GM10266 (cell line): ENCODE measurements at regions not wholly inside any gene's neighbourhood (a gene's known extent, or its start where the extent isn't known, plus 50 kb on each side); places are given as distances from the start of the nearest gene placed in this dataset.

Experiments
- DNase-seq: peaks from one replicate; pipeline ENCODE4 v3.0.0; 2012; ENCODE audit errors: extremely low spot score
- TF ChIP-seq, protein P1 (sequence below): IDR thresholded peaks from 2 replicates; pipeline ENCODE4 v1.5.1; 2012; ENCODE audit warnings: mild to moderate bottlenecking, low read depth; ENCODE audit not compliant: control insufficient read depth, insufficient read depth; ENCODE audit errors: missing control alignments

DNA sequence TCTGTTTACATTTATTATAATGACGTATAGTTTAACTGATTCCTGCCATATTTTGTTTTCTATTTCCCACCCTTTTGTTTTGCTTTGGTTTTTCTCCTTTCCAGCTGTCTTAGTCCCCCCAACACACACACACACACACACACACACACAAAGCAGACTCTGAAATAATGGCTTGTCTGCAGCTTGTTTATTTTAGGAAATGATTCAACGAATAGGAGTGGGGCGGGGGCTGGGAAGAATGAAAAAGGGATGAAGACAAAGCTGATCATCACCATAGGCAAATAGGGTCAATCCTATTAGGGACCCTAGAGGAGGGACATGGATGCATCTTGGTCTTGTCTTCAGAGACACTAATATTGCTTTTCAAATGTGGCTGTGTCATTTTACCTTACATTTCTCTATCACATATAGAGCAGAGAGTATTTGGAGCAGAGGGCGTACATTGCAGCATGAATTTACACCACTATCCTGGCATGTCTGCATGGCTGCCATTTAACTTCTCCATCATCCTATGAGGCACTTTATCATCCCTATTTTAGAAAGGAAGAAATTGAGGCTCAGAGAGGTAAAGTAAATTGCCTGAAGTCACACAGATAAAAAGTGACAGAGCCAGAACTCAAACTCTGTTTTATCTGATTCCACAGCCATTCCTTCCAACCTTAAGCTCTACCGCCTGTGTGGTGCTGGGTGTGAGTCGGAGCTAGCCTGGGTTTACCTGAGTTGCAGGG lies 147.2 kb upstream of the TPM1 start:
- DNase-seq = no peak
- TF ChIP-seq, protein P1, sequence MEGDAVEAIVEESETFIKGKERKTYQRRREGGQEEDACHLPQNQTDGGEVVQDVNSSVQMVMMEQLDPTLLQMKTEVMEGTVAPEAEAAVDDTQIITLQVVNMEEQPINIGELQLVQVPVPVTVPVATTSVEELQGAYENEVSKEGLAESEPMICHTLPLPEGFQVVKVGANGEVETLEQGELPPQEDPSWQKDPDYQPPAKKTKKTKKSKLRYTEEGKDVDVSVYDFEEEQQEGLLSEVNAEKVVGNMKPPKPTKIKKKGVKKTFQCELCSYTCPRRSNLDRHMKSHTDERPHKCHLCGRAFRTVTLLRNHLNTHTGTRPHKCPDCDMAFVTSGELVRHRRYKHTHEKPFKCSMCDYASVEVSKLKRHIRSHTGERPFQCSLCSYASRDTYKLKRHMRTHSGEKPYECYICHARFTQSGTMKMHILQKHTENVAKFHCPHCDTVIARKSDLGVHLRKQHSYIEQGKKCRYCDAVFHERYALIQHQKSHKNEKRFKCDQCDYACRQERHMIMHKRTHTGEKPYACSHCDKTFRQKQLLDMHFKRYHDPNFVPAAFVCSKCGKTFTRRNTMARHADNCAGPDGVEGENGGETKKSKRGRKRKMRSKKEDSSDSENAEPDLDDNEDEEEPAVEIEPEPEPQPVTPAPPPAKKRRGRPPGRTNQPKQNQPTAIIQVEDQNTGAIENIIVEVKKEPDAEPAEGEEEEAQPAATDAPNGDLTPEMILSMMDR = no peak

DNA sequence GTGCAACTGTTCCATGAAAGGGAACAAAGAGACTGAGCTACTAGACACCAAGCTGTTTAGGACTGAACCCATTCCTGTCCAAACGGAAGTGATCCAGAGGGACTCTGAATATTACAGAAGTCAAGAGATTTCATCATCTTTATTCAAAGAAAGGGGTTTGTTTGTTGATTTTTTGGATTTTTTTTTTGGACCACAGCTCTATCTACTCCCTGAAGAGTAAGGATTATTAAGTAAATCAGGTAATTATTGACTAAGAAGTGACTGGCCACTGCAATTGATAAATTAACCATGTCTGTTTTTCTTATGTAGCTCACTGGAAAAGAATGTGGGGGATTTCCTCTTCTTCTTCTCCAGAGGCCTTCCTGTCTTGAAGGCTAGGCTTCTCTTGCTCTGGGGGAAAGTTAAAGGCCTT lies 146.6 kb upstream of the TPM1 start:
- DNase-seq = no peak
- TF ChIP-seq, protein P1 = no peak

DNA sequence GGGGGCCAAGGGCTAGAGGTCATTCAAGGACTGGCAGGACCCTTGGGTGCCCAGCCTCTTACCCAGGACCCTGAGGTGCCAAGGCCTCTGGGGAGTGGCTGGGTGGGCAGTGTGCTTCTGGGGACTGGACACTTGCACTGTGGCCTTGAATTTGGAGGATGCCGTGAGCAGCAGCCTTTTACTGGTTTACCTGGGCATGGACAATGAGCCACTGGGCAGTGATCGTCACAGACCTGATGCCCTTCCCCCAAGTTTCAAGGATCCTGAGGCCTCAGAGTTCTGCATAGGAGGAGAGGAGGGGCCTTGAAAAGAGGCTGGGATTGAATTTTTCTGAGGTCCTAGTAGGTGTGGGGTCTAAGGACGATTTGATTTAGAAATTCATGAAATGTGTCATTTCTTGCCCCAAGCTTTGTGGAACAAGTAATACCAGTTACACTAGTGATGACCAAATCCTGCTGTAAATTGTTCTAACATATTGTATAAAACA lies 146.1 kb upstream of the TPM1 start:
- no peak for DNase-seq
- TF ChIP-seq, protein P1 = no peak

DNA sequence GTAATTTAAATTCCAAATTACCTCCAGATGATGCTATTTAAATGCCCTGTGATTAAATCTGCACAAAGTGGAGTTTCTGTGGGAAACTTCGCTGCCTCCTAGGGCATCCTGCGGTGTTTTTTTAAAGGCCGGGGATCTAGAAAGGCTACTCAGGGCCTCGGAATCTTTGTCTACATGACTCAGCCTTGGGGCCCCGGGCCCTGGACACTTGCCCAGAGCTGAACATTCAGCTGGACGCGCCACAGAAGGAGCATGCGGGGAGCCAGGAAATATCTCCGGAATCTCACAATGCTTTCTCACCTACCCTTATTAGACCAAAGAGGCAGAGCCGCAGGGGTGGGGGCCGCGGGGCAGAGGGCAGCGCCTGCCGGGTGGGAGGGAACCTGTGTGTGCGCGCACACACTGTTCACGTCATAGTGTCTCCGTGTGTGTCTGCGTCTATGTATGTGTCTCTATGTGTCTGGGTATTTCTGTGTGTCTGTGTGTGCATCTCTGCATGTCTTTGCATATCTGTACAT lies 145.5 kb upstream of the TPM1 start:
- no peak for DNase-seq
- TF ChIP-seq, protein P1 = no peak

DNA sequence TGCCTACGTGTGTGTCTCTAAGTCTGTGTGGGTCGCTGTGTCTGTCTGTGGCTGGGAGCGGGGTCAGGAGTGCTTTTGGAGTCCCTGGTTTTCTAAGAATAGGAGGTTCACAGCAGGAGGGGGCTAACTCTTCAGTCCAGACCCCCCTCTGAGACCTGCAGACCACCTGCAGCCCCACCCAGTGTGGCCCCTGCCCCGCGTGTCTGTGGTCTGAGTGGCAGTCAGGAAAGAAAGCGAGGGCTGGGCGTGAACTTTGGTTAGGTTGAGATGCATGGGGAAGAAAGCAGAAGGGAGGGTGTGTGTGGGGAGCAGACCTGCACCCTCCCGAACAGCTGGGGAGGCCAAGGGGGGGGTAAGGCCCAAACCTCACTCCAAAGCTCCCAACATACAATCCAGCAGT lies 144.9 kb upstream of the TPM1 start:
- DNase-seq = no peak
- TF ChIP-seq, protein P1 = no peak

DNA sequence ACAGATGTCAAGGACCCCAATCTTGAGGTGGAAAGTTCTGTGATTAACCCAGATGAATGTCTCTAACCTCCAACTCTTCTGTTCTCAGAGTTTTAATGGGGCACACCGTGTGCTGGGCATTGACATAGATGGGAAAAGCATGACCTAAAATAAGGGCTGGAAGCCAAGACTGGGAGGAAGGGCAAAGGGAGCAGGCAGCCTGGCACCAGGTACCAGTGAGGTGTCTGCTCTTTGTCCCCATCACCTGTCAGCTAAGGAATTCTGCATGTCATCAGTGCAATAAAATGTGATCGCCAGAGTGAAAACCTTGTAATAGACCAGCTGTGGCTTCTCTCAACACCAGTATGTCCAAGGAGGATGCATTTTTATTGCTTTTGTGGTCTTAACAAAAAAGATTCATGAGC lies 143.5 kb upstream of the TPM1 start:
- DNase-seq = no peak
- TF ChIP-seq, protein P1 = no peak

DNA sequence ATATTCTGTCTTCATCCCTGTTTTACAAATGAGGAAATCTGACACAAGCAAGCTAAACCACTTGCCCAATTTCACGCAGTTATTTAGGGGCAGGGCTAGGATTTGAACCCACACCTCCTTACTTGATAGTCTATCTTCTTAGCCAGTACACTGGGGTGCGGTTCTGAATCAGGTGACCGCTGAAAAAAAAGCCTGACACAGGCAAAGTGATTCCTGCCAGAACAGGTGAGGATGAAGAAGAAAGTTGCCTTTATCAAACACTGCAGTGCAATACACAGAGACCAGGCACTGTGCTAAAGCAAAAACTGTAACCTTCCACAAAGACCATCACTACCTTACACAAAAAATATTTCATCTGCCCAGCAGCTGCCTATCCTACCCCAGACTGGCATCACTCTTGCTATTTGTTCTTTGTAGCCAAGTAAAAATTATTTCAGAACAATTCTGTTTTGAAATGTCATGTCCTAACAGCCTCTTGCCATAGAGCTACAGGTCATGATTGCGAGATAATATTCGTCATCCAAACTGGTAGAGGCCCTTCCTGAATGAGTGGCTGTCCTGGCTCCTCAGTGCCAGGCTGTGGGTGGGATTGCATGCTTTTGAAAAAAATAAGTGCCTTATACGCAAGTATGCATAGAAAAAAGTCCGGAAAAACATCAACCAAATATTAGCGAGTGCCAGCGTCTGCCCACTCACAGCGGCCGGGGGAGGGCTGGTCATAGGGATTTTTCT lies 142.3 kb upstream of the TPM1 start:
- no peak for DNase-seq
- TF ChIP-seq, protein P1 = no peak
